ENCODE measurements at regions not wholly inside any gene's neighbourhood (a gene's known extent, or its start where the extent isn't known, plus 50 kb on each side); places are given as distances from the start of the nearest gene placed in this dataset.

GRCh38 chr11:25737071-25737675, 594.8 kb upstream of the ANO3 start:
- intact Hi-C loops (cut with micrococcal nuclease): no loop called here
- Histone ChIP-seq H3K36me3 (ENCODE audit: control insufficient read depth, insufficient read depth, low read length) (no peaks in the 10 kb centered on the region), H3K27me3 (ENCODE audit: control insufficient read depth, insufficient read depth, low read length) (no peaks in the 10 kb centered on the region), H3K4me1 (ENCODE audit: control insufficient read depth, insufficient read depth, low read length) (no peaks in the 10 kb centered on the region), H3K9me3 (ENCODE audit: control insufficient read depth, insufficient read depth, low read length) (no peaks in the 10 kb centered on the region), H3K27ac (ENCODE audit: low read length) (no peak overlapping the region), H3K4me3 (ENCODE audit: low read length) (no peak overlapping the region)
- no peak for TF ChIP-seq CTCF (IDR thresholded peaks at IDR 0.05)
- Mint-ChIP-seq H3K27me3 (ENCODE audit: low read depth in 2 of 2) (no peaks in the 10 kb centered on the region), H3K4me1 (no peaks in the 10 kb centered on the region), H3K9me3 (peaks cover 3 to 7% of the 10 kb centered on the region in 2 donors), H3K36me3 (no peaks in the 10 kb centered on the region), H3K4me3 (no peak overlapping the region), H3K27ac (no peak overlapping the region)
- DNase-seq (no peak), ATAC-seq (no peak)
- WGBS (ENCODE audit: insufficient coverage): 89% methylated on average over 3 of the region's 3 CpGs

- Histone ChIP-seq H3K27ac (ENCODE audit: low read length) (no peak overlapping the region), H3K27me3 (ENCODE audit: control insufficient read depth, insufficient read depth, low read length) (no peaks in the 10 kb centered on the region), H3K36me3 (ENCODE audit: control insufficient read depth, insufficient read depth, low read length) (no peaks in the 10 kb centered on the region), H3K4me3 (ENCODE audit: low read length) (no peak overlapping the region), H3K4me1 (ENCODE audit: control insufficient read depth, insufficient read depth, low read length) (no peaks in the 10 kb centered on the region), H3K9me3 (ENCODE audit: control insufficient read depth, insufficient read depth, low read length) (no peaks in the 10 kb centered on the region)
- Mint-ChIP-seq H3K36me3 (no peaks in the 10 kb centered on the region), H3K4me3 (no peak overlapping the region), H3K27ac (no peak overlapping the region), H3K27me3 (ENCODE audit: low read depth in 2 of 2) (no peaks in the 10 kb centered on the region), H3K9me3 (peaks cover 3 to 11% of the 10 kb centered on the region in 2 donors), H3K4me1 (no peaks in the 10 kb centered on the region)
- no peak for DNase-seq
- intact Hi-C loops (cut with micrococcal nuclease): no loop called here
- ATAC-seq: no peak
- TF ChIP-seq CTCF (IDR thresholded peaks at IDR 0.05): no peak
- WGBS (ENCODE audit: insufficient coverage): no CpG with 5 or more reads among the region's 1 CpG
Observed at GRCh38 chr11:25741886-25742285, 590.0 kb upstream of the ANO3 start.

GRCh38 chr11:25742800-25743199, 589.1 kb upstream of the ANO3 start:
- intact Hi-C loops (cut with micrococcal nuclease): no loop called here
- Mint-ChIP-seq H3K27me3 (ENCODE audit: low read depth in 2 of 2) (no peaks in the 10 kb centered on the region), H3K4me1 (no peaks in the 10 kb centered on the region), H3K9me3 (peaks cover 3 to 8% of the 10 kb centered on the region in 2 donors), H3K27ac (no peak overlapping the region), H3K36me3 (no peaks in the 10 kb centered on the region), H3K4me3 (no peak overlapping the region)
- ATAC-seq: no peak
- no peak for DNase-seq
- H3K4me1 ChIP-seq (ENCODE audit: control insufficient read depth, insufficient read depth, low read length): no peaks in the 10 kb centered on the region
- H3K4me3 ChIP-seq (ENCODE audit: low read length): no peak overlapping the region
- no peak overlapping the region for H3K27ac ChIP-seq (ENCODE audit: low read length)
- H3K9me3 ChIP-seq (ENCODE audit: control insufficient read depth, insufficient read depth, low read length): no peaks in the 10 kb centered on the region
- H3K36me3 ChIP-seq (ENCODE audit: control insufficient read depth, insufficient read depth, low read length): no peaks in the 10 kb centered on the region
- no peaks in the 10 kb centered on the region for H3K27me3 ChIP-seq (ENCODE audit: control insufficient read depth, insufficient read depth, low read length)
- TF ChIP-seq CTCF (IDR thresholded peaks at IDR 0.05): no peak

GRCh38 chr11:25755381-25755780, 576.5 kb upstream of the ANO3 start:
- H3K9me3 Mint-ChIP-seq: peaks cover 11 to 23% of the 10 kb centered on the region in 2 donors
- ATAC-seq (no peak), DNase-seq (no peak)
- Histone ChIP-seq H3K27me3 (ENCODE audit: control insufficient read depth, insufficient read depth, low read length) (no peaks in the 10 kb centered on the region), H3K4me3 (ENCODE audit: low read length) (no peak overlapping the region), H3K27ac (ENCODE audit: low read length) (no peak overlapping the region), H3K9me3 (ENCODE audit: control insufficient read depth, insufficient read depth, low read length) (peaks cover 13% of the 10 kb centered on the region), H3K4me1 (ENCODE audit: control insufficient read depth, insufficient read depth, low read length) (no peaks in the 10 kb centered on the region), H3K36me3 (ENCODE audit: control insufficient read depth, insufficient read depth, low read length) (no peaks in the 10 kb centered on the region)
- no peaks in the 10 kb centered on the region for H3K4me1 Mint-ChIP-seq
- H3K27me3 Mint-ChIP-seq (ENCODE audit: low read depth in 2 of 2): no peaks in the 10 kb centered on the region
- no peak overlapping the region for H3K4me3 Mint-ChIP-seq
- no peak overlapping the region for H3K27ac Mint-ChIP-seq
- peaks cover 8% of the 10 kb centered on the region for H3K36me3 Mint-ChIP-seq
- WGBS (ENCODE audit: insufficient coverage): 86% methylated on average over 1 of the region's 2 CpGs
- intact Hi-C loops (cut with micrococcal nuclease): no loop called here
- no peak for TF ChIP-seq CTCF (IDR thresholded peaks at IDR 0.05)

All from natural killer cell (primary cell).